ENCODE measurements at regions not wholly inside any gene's neighbourhood (a gene's known extent, or its start where the extent isn't known, plus 50 kb on each side); places are given as distances from the start of the nearest gene placed in this dataset.

- no peak overlapping the region for H3K9ac ChIP-seq (ENCODE audit: low read depth, low read length)
- H3K4me1 ChIP-seq (ENCODE audit: insufficient read depth, low read length) = no peaks in the 10 kb centered on the region
- no peak for ATAC-seq (ENCODE audit: insufficient read depth, low read depth)
- no peak overlapping the region for H3K4me3 ChIP-seq (ENCODE audit: low read depth in 1 of 2, low read length in 2 of 2)
- H3K27ac ChIP-seq (ENCODE audit: low read length) = no peak overlapping the region
- no peaks in the 10 kb centered on the region for H3K27me3 ChIP-seq (ENCODE audit: insufficient read depth, low read length, poor library complexity)
- DNase-seq = no peak
- no peaks in the 10 kb centered on the region for H3K79me2 ChIP-seq (ENCODE audit: insufficient read depth, low read length)
- no peak overlapping the region for H3K4me2 ChIP-seq (ENCODE audit: insufficient read depth, low read length)
- no peaks in the 10 kb centered on the region for H3K36me3 ChIP-seq (ENCODE audit: insufficient read depth, low read length)
- no peak overlapping the region for H2AFZ ChIP-seq (ENCODE audit: low read depth, low read length)
- TF ChIP-seq EZH2 (IDR thresholded peaks at IDR 0.05; ENCODE audit: borderline replicate concordance, low read depth, low read length, severe bottlenecking) (no peak), CTCF (IDR thresholded peaks at IDR 0.05; ENCODE audit: borderline replicate concordance, extremely low read depth, low read length, poor library complexity, severe bottlenecking) (no peak)
- no peaks in the 10 kb centered on the region for H3K9me3 ChIP-seq (ENCODE audit: insufficient read depth, low read length, severe bottlenecking)
- no peaks in the 10 kb centered on the region for H4K20me1 ChIP-seq (ENCODE audit: insufficient read depth, low read length)
Measured at GRCh38 chr9:82563094-82563493, 499.8 kb downstream of the RASEF start.

GRCh38 chr9:82563841-82564240, 499.1 kb downstream of the RASEF start:
- Histone ChIP-seq H3K9me3 (ENCODE audit: insufficient read depth, low read length, severe bottlenecking) (no peaks in the 10 kb centered on the region), H3K4me1 (ENCODE audit: insufficient read depth, low read length) (no peaks in the 10 kb centered on the region), H3K4me2 (ENCODE audit: insufficient read depth, low read length) (no peak overlapping the region), H3K4me3 (ENCODE audit: low read depth in 1 of 2, low read length in 2 of 2) (no peak overlapping the region), H4K20me1 (ENCODE audit: insufficient read depth, low read length) (no peaks in the 10 kb centered on the region), H3K27me3 (ENCODE audit: insufficient read depth, low read length, poor library complexity) (no peaks in the 10 kb centered on the region), H3K36me3 (ENCODE audit: insufficient read depth, low read length) (no peaks in the 10 kb centered on the region), H3K27ac (ENCODE audit: low read length) (no peak overlapping the region), H3K9ac (ENCODE audit: low read depth, low read length) (no peak overlapping the region), H2AFZ (ENCODE audit: low read depth, low read length) (no peak overlapping the region), H3K79me2 (ENCODE audit: insufficient read depth, low read length) (no peaks in the 10 kb centered on the region)
- DNase-seq = no peak
- TF ChIP-seq CTCF (IDR thresholded peaks at IDR 0.05; ENCODE audit: borderline replicate concordance, extremely low read depth, low read length, poor library complexity, severe bottlenecking) (no peak), EZH2 (IDR thresholded peaks at IDR 0.05; ENCODE audit: borderline replicate concordance, low read depth, low read length, severe bottlenecking) (no peak)
- no peak for ATAC-seq (ENCODE audit: insufficient read depth, low read depth)

GRCh38 chr9:82565188-82565969, 497.6 kb downstream of the RASEF start:
- Histone ChIP-seq H3K9me3 (ENCODE audit: insufficient read depth, low read length, severe bottlenecking) (no peaks in the 10 kb centered on the region), H3K27ac (ENCODE audit: low read length) (no peak overlapping the region), H4K20me1 (ENCODE audit: insufficient read depth, low read length) (no peaks in the 10 kb centered on the region), H3K4me3 (ENCODE audit: low read depth in 1 of 2, low read length in 2 of 2) (no peak overlapping the region), H2AFZ (ENCODE audit: low read depth, low read length) (no peak overlapping the region), H3K4me2 (ENCODE audit: insufficient read depth, low read length) (no peak overlapping the region), H3K27me3 (ENCODE audit: insufficient read depth, low read length, poor library complexity) (no peaks in the 10 kb centered on the region), H3K36me3 (ENCODE audit: insufficient read depth, low read length) (no peaks in the 10 kb centered on the region), H3K9ac (ENCODE audit: low read depth, low read length) (no peak overlapping the region), H3K79me2 (ENCODE audit: insufficient read depth, low read length) (no peaks in the 10 kb centered on the region), H3K4me1 (ENCODE audit: insufficient read depth, low read length) (no peaks in the 10 kb centered on the region)
- DNase-seq (no peak), ATAC-seq (ENCODE audit: insufficient read depth, low read depth) (no peak)
- TF ChIP-seq CTCF (IDR thresholded peaks at IDR 0.05; ENCODE audit: borderline replicate concordance, extremely low read depth, low read length, poor library complexity, severe bottlenecking) (no peak), EZH2 (IDR thresholded peaks at IDR 0.05; ENCODE audit: borderline replicate concordance, low read depth, low read length, severe bottlenecking) (no peak)
